ENCODE measurements at regions not wholly inside any gene's neighbourhood (a gene's known extent, or its start where the extent isn't known, plus 50 kb on each side); places are given as distances from the start of the nearest gene placed in this dataset.

- TF ChIP-seq POLR2AphosphoS5 (IDR thresholded peaks at IDR 0.05; ENCODE audit: borderline replicate concordance, low read depth, low read length) (no peak), EZH2 (IDR thresholded peaks at IDR 0.05) (no peak), FOXP2 (optimal IDR thresholded peaks at IDR 0.05; ENCODE audit: control extremely low read depth, extremely low read length, insufficient read depth) (no peak)
These were observed 174.0 kb upstream of the GULP1 start for GRCh38 chr2:188117706-188118105.
